ENCODE measurements at regions not wholly inside any gene's neighbourhood (a gene's known extent, or its start where the extent isn't known, plus 50 kb on each side); places are given as distances from the start of the nearest gene placed in this dataset.

DNA sequence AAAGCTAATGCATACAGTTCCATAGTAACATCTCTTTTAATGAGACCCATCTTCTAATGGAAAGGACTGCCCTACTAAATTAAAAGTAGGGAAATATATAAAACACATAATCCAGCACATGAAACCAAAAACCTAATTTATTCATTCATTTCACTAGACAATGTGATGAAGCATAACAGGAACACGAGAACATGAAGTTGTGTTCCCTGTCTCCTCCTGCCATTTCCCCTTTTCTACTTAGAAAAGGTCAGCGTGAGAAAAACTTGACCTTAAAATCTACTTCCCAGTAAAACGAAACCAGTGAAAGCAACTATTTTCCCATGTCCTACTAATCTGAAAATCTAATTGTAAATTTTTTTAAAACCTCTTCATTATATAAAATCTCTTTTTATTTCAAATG, 847.5 kb downstream of the TLE1 start:
- DNase-seq (ENCODE audit: low read depth in 2 of 2): no peak

- no peak for DNase-seq (ENCODE audit: low read depth in 2 of 2)
Measured at GRCh38 chr9:80839821-80840675, 849.3 kb downstream of the TLE1 start.

GRCh38 chr9:80836013-80836412, 853.3 kb downstream of the TLE1 start:
- no peak for DNase-seq (ENCODE audit: low read depth in 2 of 2)

- no peak for DNase-seq (ENCODE audit: low read depth in 2 of 2)
Measured at GRCh38 chr9:80831751-80832150, 857.6 kb downstream of the TLE1 start.

- DNase-seq (ENCODE audit: low read depth in 2 of 2): no peak
Measured at GRCh38 chr9:80811656-80812055, 877.7 kb downstream of the TLE1 start.

- DNase-seq (ENCODE audit: low read depth in 2 of 2): no peak
Measured at GRCh38 chr9:80811003-80811402, 878.3 kb downstream of the TLE1 start.

GRCh38 chr9:80806671-80807070, 882.7 kb downstream of the TLE1 start:
- DNase-seq (ENCODE audit: low read depth in 2 of 2): no peak

- DNase-seq (ENCODE audit: low read depth in 2 of 2): no peak
Measured at GRCh38 chr9:80804873-80805272, 884.5 kb downstream of the TLE1 start.

DNA sequence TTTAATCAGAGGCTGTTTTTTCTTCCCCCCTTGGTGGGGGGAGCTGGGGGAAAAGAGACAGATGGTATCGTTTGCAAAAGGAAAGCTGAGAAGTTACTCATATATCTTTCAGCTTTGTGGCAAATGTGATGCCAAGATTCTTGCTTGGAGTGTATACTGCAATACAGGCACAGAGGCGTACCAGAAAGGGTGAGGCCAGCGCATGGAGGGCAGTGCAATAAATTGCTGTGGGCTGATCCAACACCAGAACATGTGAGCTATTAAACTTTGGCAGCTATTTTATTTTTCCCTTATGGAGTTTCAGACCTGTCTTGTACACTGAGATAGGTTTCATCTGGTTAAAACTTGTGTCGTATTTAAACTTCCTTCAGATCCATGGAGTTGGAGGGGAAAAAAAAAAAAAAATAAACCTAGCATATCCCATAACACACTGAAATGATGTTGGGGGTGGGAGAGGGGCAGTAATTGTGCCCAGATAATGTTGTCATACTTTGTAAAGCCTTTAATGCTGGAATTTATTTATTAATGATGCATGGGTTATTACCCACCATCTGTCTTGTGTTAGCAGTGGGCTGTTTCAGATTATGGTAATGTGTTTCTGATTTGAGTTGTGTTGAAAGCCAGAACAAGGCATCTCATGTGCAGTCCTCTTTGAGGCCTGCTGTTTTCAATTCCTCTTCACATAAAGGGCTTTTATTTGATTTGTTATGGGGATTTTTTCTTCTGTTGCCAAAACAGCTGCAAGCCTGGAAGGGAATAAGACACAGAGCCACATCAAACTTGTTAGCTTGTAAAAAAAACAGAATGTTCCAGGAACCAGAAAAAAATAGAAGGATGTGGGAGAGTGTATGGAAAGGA, 891.3 kb downstream of the TLE1 start:
- no peak for DNase-seq (ENCODE audit: low read depth in 2 of 2)

DNA sequence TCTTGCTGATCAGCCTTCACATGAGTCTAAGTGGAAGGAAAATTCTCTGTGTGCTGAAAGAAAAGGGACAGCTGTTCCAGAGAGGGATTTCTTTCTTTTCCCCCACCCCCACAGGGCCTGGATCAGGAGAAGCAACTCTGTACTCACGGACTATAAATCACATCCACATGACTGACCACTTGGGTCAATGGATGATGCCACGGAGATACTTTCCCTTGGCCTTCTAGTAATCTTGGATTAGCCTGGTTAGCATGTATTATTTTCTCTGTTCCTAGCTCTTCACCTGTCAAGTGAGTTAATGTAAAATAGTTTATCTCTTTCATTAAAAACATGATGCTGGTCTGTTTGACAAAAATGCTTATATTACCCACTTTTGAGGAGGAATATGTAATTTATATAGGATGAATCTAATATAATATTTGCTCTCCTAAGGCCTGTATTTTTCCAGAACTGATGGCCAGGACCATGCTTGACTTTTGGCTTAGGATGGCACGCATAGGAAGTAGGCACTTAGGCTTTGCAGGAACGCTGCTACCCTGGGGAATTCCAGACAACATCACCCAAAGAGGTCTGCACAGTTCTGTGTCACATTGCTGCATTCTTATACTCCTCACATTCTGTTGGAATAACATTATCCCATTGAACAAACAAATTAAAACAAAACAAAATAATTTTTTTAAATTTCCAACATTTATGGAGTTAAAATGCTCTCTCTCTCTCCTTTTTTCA, 892.1 kb downstream of the TLE1 start:
- DNase-seq (ENCODE audit: low read depth in 2 of 2): no peak

- no peak for DNase-seq (ENCODE audit: low read depth in 2 of 2)
Measured at GRCh38 chr9:80796632-80797031, 892.7 kb downstream of the TLE1 start.

DNA sequence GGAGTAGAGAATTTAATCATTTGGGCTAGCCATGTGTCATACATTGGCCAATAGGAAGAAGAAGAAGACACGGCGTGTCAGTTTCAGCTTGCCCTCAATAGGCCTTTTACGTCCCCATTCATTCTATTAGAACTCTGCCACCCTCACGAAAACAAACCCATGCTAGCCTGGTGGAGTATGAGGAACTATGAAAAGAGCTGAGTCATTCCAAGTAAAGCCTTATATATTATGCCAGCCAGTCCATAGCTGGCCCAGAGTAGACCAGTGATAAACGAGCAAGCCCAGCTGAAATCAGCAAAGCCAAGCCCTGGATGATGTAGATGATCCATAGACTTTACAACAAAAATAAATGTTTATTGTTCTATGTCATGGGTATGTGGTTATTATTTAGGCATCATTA, 895.1 kb downstream of the TLE1 start:
- DNase-seq (ENCODE audit: low read depth in 2 of 2): no peak

DNA sequence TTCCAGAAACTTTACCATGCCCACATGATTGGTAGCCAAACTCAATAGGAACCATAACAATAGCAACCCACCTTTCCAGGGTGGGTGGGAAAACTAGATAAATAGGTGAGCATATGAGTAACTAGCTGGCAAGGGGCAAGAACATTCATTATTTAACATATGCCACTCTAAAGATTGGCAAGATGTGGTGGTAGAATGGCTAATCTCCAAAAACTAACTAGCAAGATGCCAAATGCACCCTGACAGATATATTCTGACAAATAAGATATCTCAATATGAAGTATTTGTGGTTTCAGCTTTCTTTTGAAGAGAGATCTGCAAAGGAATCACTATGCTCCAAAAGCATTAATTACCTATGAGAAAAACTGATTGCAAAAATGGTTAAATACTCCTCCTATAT, 895.6 kb downstream of the TLE1 start:
- no peak for DNase-seq (ENCODE audit: low read depth in 2 of 2)

DNA sequence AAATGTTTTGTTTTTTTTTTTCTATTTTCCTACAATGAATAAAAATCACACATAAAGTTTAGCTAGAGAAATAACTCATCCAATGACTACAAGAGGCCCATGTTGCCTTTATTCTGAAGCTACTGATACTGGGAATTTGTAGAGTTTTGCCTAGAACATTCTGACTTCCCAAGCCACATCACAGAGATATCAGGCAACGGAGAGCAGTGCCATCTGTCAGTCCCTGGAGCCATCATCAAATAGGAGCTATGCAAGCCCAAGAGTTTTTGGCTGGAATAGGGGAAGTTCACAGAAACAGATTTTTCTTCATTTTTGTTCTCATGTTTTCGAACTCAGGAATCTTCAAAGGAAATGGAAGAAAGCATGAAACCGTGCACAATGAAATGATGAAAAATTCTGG, 896.6 kb downstream of the TLE1 start:
- no peak for DNase-seq (ENCODE audit: low read depth in 2 of 2)

DNA sequence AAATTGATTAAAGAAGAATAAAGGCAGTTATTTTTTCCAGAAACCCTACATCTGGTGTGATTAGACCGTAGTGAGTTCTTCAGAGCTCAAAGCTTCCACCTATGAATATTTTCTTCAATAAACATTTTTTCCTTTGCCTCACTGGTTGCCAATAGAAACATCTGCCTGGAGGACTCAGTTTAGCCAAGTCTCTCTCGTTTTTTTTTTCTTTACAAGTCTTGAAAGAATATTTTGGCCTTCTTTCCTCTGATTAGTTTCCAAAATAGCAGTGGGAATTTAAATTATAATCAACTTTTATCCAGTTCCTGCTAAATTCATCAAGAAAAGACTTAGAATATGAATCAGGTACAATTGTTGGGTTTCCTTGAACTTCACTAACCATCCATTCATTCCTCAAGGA, 897.5 kb downstream of the TLE1 start:
- no peak for DNase-seq (ENCODE audit: low read depth in 2 of 2)

- DNase-seq (ENCODE audit: low read depth in 2 of 2): no peak
Measured at GRCh38 chr9:80790764-80791163, 898.6 kb downstream of the TLE1 start.

GRCh38 chr9:80789831-80790230, 899.5 kb downstream of the TLE1 start:
- DNase-seq (ENCODE audit: low read depth in 2 of 2): no peak

DNA sequence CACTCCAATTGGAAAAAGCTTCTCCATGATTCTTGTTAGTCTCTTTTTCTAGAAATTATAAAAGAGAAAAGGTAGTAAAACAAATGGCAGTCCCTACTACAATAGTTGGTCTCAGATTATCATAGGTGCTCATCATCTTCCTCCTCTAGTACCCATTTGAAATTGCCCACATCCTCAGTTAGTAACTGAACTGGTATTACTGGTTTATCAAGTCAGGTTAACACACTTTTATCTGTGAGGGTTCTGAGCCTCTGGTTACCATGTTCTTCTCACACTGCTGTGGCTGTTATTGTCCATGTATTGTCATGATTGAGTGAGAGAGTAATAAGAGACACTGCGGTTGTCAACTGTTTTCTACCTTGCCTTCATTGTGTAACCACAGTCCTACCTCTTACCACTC, 901.7 kb downstream of the TLE1 start:
- DNase-seq (ENCODE audit: low read depth in 2 of 2): no peak

DNA sequence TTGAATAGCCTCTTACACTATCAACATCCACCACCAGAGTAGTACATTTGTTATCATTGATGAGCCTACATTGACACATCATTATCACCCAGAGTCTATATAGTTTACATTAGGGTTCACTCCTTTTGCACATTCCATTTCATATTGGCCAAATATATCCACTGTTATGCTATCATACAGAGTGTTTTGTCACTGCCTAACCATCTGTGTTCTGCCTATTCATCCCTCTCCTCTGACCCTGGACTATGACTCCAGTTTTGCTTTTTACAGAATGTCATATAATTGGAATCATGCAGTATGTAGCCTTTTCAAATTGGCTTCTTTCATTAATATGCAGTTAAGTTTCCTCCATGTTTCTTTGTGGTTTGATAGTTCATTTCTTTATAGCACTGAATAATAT, 904.7 kb downstream of the TLE1 start:
- no peak for DNase-seq (ENCODE audit: low read depth in 2 of 2)

DNA sequence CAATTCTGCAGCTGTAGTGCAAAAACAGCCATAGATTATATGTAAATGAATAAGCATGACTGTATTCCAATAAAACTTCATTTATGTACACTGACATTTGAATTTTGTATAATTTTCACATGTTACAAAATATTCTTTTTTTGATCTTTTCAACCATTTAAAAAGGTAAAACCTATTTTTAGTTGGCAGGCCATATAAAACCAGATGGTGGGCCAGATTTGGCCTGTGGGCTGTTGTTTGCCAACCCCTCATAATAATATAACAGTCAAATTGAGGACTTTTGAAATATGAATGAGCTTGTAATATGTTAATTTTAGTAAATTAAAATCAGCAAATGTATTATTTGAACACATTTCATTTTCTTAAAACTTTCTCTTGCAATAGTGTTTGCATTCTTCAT, 913.4 kb downstream of the TLE1 start:
- no peak for DNase-seq (ENCODE audit: low read depth in 2 of 2)

- no peak for DNase-seq (ENCODE audit: low read depth in 2 of 2)
Measured at GRCh38 chr9:80775530-80775929, 913.8 kb downstream of the TLE1 start.

GRCh38 chr9:80771555-80772347, 917.6 kb downstream of the TLE1 start:
- no peak for DNase-seq (ENCODE audit: low read depth in 2 of 2)

Data from activated CD4-positive, alpha-beta T cell treated with anti-CD3 and anti-CD28 coated beads for 24 hours (primary cell).